Inferior parietal cortex (tissue), 1 donor: ENCODE measurements at regions not wholly inside any gene's neighbourhood (a gene's known extent, or its start where the extent isn't known, plus 50 kb on each side); places are given as distances from the start of the nearest gene placed in this dataset.

ENCODE experiments used
- DNase-seq: peaks from one replicate; pipeline ENCODE4 v3.0.0-alpha.2; 2016; ENCODE audit errors: extremely low spot score

DNA sequence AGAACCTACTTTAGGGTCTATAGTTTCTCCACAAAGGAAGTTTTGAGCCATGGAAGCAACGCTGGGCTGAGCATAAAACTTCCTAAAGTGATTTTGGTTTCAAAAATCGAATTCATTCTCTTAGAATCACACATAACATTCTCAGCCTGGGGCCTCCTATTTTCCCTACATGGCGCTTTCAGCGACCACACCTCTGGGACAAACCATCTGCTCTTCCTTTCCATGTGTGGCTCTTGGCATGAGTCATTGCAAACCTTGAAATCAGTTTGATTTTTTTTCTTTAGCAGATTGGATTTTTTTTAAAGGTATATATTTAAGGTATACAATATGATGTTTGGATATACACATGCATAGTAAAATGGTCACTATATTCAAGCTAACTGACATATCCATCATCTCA is 72.5 kb upstream of the APCDD1 start:
- no peak for DNase-seq

DNA sequence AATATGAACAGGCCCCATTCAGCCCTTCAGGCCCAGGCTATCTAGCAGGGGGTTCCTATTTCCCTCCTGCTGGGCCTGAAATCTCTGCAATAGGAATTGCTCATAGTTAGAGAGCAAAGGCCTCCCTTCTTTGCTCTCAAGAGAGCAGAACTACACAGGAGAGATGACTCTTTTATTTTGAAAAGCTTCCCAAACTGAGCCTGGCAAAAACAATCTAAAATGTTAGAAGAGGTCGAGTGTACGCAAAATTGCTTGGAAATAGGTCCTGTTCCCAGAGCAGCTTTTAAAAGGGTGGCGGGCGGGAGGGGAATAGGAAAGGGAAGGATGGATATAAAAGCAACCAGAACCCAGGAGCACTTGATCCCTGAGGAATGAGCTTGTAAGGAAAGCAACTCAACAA is 68.4 kb upstream of the APCDD1 start:
- DNase-seq, result no peak

DNA sequence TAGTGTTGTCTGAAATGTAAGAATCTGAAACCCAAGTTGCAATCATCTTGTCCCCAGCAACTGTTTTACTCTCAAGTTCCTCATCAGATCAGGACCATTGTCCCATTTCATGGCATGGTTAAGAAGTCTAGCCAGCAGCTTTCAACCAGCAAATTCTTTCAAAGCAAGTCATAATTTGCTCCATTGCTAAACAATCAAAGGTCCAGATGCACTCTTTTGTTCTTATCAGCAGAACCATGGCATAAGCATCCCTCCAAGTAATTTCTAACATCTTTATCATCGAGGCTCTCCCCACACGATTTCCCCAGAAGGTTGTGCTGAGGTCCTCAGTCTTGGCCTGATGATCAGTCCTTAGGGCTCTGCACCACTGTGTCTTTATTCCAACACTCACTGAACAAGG is 67.5 kb upstream of the APCDD1 start:
- DNase-seq, result no peak

DNA sequence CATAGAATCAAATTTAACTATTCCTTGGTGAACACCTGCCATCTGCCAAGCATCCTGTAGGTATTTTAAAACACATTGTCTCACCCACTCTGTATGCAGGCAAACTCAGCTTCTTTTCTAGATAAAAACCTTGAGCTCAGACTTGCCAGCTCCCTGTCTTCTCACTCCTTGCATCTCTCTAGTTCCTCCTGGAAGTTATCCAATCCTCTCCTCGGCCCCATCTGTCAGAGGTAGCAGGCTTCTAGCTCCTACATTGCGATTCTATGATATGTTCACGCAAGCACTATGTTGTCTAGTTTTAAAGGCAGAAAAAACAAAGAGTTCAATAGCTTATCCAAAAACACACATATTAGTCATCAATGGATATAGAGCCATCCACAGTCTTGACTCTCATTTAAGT is 67.0 kb upstream of the APCDD1 start:
- DNase-seq, result no peak

DNA sequence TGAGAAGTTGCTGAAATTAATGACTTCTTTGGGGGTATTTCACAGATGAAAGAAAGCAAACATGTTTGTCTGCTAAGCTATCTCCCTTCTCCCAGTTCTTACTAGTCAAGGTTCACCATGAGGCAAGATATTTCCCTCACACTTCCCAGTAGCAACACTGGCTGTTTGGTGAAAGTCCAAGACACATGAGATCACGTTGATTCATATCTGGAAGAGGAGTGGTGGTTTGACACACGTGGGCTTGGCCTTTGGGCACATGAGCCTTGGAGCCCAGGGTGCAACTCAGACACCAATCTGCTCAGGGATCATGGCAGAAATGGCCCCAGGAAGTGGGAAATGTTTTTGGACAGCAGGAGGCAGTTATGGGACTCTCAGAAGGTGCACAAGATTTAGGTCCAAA is 66.1 kb upstream of the APCDD1 start:
- no peak for DNase-seq

DNA sequence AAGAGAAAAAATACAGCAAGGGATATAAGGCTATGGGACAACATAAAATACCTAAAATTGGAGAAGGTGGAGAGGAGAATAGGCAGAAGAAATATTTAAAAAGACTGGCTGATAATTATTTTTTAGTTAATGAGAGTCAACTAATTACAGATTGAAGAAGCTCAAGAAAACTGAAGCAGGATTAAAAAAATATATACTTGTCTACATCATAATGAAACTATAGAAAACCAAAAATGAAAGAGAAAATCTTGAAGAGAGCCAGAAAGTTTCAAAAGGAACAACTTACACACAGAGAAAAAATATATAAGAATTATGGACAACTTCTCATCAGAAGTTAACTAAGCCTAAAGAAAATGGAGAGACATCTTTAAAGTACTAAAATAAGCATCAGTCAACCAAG is 62.9 kb upstream of the APCDD1 start:
- no peak for DNase-seq

DNA sequence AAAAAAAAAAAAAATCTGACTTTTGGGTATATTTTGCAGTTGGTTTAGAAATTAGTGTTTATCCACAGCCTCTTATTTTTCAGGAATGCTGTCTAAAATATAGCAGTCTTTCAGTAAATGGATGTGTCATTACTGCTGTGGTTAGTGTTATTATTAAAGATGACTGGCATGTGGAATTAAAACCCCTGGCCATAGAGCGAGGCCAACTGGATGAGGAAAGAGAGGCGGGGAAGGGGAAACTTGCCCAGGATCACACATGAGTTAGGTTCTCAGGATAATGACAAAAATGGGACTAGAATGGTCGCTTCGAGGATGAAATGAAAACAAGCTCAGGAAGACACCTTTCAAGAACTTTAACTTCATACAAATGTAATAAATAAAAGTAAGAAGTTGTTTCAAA is 57.4 kb upstream of the APCDD1 start:
- DNase-seq, result no peak

DNA sequence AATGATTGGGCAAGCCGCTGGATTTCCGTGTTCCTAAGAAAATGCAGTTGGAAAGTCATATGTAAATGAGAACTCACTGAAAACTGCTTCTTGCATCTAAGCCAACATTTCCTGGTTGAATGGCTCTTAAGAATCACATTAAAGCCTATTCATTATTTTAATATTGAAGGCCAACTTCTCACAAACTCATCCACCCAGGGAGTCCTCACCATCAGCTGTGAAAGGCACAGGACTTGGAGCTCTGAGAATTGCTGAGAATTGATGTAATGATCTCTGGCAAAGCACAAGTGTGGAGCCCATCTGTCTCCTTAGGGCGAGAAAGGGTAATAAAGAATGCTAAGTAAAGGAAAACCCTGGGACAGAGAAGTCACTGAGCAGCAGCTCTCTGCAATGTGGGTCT is 55.9 kb upstream of the APCDD1 start:
- DNase-seq, result no peak

DNA sequence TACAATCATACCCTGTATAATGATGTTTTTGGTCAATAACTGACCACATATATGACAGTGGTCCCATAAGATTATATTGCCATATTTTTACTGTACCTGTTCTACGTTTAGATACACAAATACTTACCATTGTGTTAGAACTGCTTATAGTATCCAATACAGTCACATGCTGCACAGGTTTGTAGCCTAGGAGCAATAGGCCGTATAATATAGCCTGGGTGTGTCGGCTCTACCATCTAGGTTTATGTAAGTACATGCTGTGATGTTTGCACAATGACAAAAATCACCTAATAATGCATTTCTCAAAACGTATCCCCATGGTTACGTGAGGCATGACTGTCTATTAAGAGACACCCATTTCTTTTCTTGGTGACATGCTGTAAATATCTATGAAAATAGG is 55.0 kb upstream of the APCDD1 start:
- DNase-seq, result no peak

DNA sequence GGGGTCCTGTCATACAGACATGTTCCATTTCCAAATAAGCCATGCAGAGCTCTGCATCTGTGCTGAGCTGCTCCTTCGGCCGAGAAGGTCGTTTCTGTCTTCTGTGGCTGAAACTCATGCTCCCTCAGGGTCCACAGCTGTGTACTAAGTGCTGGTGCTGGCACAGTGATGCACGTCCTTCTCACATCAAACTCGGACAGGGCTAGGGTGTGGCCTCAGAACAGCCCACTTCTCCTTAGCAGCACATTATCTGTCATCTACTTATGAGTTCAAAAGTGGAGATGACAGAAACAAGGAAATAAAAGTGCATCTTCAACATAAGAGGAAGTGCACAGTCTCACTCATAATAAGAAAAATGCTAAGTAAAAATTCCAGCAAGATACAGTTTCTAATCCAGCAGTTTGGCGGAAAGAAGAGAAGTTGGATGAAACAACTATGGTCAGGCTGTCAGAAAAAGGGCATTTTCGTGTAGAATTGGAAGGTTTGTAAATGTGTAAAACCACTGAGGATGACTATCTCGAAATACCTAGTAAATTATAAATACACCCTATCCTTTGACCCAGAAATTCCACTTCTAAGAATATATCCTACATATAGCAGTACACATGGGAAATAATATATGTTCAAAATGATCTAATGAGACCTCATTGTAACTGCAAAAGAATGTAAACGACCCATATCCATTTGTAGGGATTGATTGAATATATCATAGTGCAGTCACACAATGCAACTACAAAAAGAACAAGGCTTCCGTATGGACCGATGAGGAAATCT is 53.7 kb upstream of the APCDD1 start:
- DNase-seq, result no peak

DNA sequence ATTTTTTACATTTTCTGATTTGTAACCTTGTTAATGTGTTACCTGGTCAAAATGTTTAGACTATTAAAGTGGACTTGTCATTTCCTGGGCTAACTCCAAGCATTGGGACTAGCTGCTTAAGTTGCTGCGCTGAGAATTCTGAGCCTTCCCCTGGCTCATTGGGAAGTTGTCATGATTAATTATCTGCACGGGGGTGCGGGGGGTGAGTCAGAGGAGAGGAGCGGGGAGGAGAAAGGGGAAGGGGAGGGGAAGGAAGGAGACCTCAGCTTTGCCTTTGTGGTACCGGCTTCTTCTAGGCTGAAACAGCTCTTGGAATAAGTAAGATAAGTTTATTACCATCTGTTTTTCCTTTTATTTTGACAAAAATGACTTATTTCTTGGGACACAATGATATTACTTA is 52.9 kb upstream of the APCDD1 start:
- no peak for DNase-seq

DNA sequence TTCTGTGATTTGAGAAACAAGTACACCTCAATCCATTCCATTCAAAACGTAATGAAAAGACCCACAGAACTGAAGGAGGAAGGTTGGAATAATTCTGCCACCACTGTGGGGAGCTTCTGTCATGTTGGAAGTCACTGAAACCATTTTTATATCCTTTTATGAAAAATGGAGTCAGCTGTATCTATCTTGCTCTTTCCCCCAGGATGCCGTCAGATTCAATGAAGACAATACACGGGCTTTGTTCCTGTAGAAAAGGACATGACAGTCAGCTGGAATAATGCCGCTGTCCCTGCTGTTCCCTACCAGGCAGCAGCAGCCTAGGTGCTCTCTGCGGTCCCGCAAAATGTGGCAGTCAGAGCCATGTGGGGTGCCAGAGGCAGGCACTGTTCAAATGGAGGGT is 52.5 kb upstream of the APCDD1 start:
- DNase-seq, result no peak

DNA sequence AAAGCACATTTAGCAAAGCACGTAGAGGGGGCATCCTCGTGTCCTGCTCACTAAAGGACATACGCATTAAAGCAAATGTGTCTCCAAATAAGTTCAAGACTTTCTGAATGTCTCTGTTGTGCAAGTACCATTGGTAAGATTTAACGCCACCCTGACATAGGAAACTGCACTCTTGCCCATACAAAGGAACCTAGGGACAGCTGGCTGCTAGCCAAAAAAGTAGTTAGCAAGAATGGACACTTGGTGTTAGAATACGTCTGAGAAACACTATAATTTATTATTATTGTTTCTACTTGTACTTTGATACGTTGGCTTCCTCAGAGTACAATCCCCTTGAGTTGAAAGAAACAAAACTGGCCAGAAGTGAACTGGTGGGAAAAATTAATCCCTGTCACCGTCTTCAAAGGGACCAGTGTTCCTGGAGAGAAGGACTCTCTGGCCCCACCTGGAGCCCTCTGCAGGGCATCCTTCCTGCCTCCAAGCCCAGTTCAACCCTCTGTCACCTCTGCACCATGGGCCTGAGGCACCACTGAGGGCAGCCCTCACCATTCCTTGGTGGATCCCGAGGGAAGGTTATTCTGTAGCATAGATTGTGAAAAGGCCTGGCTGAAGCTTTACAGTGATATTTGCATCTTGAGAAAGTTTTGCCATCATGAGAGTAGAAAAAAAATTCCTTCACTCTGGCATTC is 51.4 kb upstream of the APCDD1 start:
- no peak for DNase-seq

DNA sequence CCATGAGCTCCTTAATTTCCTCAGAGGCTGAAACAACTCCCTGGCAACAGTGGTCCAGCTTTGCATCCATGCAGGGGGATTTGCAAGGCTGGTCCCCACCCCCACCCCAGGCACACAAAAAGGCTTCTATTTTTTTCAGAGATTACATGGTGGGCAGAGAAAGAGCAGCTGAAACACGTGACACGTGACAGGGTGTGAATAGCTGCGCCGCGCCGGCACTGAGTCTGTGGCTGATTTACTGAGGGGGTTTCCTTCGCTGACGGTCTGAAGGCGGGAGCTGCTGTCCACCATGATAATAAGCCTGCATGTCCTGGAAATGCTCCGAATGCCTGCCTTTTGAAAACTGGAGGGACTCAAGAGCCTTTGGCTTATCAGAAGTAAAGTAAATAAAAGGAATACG is 50.7 kb upstream of the APCDD1 start:
- no peak for DNase-seq

DNA sequence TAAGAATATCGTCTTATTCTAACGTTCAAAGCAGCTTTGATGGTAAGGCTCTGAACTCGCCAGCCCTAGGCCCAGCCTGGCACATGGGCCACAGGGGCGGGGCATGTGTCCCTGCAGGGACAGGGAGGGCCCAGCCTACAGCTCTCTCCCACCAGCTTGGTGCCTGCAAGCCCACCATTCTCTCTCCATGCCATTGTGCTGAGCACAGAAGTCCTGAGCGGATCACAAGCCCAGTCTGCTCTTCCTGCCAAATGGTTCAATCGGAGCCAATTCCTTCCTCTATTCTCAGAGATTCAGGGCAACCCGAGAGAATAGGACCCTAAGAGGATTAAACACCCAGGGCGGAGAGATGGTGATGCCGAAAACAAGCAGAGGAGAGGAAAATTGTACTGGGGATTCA is 50.3 kb upstream of the APCDD1 start:
- DNase-seq, result no peak
